ENCODE measurements at regions not wholly inside any gene's neighbourhood (a gene's known extent, or its start where the extent isn't known, plus 50 kb on each side); places are given as distances from the start of the nearest gene placed in this dataset.

DNA sequence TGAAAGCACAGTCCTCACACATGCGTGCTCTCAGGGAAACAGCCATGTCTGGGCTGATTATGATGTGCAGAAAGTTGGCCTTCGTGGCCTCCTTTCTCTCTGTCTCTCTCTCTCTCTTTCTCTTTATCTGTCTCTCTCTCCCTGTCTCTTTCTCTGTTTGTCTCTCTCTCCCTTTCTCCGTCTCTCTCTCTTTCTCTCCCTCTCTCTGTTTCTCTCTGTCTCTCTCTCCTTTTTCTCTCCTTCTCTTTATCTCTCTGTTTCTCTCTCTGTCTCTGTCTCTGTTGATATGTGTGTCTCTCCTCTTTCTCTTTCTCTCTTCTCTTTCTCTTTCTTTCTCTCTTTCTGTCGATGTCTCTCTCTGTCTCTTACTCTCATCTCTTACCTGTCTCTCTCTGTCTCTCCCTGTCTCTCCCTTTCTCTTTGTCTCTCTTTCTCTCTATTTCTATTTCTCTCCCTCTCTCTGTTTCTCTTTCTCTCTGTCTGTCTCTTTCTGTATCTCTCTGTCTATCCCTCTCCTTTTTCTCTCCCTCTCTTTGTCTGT is 105.4 kb upstream of the MPP7 start:
- TF ChIP-seq, protein P1, sequence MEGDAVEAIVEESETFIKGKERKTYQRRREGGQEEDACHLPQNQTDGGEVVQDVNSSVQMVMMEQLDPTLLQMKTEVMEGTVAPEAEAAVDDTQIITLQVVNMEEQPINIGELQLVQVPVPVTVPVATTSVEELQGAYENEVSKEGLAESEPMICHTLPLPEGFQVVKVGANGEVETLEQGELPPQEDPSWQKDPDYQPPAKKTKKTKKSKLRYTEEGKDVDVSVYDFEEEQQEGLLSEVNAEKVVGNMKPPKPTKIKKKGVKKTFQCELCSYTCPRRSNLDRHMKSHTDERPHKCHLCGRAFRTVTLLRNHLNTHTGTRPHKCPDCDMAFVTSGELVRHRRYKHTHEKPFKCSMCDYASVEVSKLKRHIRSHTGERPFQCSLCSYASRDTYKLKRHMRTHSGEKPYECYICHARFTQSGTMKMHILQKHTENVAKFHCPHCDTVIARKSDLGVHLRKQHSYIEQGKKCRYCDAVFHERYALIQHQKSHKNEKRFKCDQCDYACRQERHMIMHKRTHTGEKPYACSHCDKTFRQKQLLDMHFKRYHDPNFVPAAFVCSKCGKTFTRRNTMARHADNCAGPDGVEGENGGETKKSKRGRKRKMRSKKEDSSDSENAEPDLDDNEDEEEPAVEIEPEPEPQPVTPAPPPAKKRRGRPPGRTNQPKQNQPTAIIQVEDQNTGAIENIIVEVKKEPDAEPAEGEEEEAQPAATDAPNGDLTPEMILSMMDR (IDR thresholded peaks at IDR 0.05; ENCODE audit: insufficient read depth, missing control alignments): no peak
- FAIRE-seq: no peak
- DNase-seq (ENCODE audit: insufficient read length, low spot score): no peak

DNA sequence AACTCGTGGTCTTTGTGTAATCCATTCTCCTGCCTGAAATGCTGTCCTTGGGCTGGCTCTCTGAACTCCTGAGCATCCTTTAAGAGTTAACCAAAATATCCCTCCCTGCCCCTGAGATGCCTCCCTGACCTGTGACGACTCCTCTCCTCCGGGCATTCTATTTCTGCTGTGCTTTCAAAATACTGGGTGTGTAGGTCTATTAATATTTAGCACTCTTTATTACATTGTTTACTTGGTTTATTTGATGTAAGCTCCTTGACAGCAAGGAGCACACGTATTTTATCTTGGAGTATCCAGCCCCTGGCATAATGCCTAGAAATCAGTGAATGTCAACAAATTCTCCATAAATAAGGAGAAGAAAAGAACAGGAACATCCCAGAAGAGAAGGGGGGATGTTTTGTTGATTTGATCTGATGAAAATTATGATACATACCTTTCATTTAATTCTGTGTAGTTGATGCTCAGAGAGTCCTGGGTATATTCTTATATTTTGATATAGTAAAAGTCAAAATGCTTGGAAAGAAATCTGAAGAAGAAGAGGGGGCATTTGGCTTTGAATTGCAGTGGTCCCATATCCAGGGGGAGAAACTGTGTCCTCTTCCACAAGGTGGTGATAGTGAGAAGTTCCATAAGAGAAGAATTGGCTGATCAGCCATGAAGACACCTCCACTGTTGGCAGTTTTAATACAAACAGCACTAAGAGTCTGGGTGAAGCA is 107.7 kb upstream of the MPP7 start:
- no peak for FAIRE-seq
- no peak for DNase-seq (ENCODE audit: insufficient read length, low spot score)
- TF ChIP-seq, protein P1 (IDR thresholded peaks at IDR 0.05; ENCODE audit: insufficient read depth, missing control alignments): peak; percentile 11

DNA sequence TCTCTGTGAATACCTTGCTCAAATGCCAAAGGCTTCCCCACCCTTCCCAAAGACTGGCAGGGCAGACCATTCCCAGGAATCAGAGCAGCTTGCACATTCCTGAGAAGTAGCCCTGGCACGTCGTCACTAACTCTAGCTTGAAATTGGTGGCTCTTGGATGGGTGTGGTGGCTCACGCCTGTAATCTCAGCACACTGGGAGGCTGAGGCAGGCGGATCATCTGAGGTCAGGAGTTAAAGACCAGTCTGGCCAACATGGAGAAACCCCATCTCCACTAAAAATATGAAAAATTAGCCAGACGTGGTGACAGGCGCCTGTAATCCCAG is 108.2 kb upstream of the MPP7 start:
- TF ChIP-seq, protein P1 (IDR thresholded peaks at IDR 0.05; ENCODE audit: insufficient read depth, missing control alignments): no peak
- FAIRE-seq: no peak
- DNase-seq (ENCODE audit: insufficient read length, low spot score): no peak

DNA sequence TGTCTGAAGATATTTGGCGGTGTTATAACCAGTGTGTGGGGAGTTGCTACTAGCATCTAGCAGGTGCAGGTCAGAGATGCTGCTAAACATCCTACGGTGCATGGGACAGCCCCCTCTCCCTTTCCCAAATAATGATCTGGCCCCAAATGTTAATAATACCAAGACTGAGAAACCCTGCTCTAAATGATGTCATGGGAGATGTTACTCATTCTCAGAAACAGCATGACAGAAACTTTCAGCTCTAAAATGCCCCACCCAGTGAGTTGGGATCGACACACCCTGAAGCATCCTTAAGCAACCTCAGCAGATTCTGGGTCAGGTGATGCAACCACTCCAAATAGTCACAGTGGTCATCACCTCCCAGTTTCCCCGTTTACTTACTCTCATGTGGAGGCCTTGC is 108.8 kb upstream of the MPP7 start:
- DNase-seq (ENCODE audit: insufficient read length, low spot score) (no peak), FAIRE-seq (no peak)
- TF ChIP-seq, protein P1 (IDR thresholded peaks at IDR 0.05; ENCODE audit: insufficient read depth, missing control alignments): no peak

DNA sequence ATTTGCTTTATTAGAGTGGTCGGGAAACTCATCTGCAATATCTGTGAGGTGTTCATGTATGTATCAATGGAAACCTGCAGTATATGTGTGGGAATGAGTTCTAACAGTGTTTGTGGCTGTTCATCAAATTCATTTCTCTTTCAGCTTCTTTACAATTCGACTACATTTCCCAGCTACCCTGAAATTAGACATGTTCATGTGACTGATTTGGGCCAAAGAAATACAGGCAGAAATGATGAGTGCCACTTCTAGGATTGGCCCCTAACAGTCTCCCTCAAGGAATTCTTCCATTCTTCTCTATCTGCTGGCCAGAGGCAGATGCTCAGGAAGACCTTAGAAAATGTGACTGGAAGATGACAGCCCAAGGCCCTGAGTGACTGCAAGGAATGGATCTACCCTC is 114.8 kb upstream of the WAC start:
- no peak for FAIRE-seq
- TF ChIP-seq, protein P1 (IDR thresholded peaks at IDR 0.05; ENCODE audit: insufficient read depth, missing control alignments): no peak
- DNase-seq (ENCODE audit: insufficient read length, low spot score): no peak

DNA sequence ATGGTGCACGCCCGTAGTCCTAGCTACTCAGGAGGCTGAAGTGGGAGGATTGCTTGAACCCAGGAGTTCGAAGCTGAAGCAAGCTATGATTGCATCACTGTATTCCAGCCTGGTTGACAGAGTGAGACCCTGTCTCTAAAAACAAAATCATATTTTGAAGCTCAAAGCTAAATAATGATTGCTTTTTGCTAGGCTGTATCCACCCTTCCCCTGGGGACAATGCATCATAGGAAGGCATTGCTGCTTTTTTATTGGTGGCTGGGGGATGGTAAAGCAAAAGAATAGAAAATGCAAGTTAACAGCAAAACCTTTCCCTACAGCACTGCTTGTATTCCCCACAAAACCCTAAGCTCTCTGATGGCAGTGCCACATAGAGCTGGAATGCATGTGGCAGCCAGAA is 107.5 kb upstream of the WAC start:
- TF ChIP-seq, protein P1 (IDR thresholded peaks at IDR 0.05; ENCODE audit: insufficient read depth, missing control alignments): no peak
- DNase-seq (ENCODE audit: insufficient read length, low spot score): no peak
- no peak for FAIRE-seq

DNA sequence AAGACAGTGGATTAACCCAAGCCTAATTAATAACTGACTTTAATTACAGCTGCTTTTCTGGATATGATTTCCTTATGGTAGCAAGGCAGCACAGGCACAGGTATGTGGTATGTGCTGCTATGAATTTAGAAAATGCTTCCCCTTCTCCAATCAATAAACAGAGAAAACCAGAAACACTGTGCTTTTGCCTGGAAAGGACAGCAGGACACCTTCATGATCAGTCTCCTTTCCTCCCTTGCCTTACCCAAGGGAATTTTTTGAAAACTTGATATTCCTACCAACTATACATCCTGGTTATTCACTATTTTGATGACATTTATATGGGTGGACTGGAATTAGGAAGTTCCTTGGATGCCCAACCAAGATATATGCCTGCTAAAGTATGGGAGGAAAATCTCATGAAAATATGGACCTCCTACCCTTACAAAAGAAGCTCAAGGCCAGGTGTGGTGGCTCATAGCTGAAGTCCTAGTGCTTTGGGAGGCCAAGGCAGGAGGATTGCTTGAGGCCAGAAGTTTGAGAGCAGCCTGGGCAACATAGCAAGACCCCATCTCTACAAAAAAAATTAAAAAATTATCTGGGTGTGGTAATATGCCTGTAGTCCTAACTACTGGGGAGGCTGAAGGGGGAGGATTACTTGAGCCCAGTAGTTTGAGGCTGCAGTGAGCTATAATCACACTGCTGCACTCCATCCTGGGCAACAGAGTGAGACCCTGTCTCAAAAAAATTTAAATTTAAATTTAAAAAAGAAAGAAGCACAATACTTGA is 106.3 kb upstream of the WAC start:
- TF ChIP-seq, protein P1 (IDR thresholded peaks at IDR 0.05; ENCODE audit: insufficient read depth, missing control alignments): no peak
- FAIRE-seq: no peak
- DNase-seq (ENCODE audit: insufficient read length, low spot score): no peak
